ENCODE measurements at regions not wholly inside any gene's neighbourhood (a gene's known extent, or its start where the extent isn't known, plus 50 kb on each side); places are given as distances from the start of the nearest gene placed in this dataset.

DNA sequence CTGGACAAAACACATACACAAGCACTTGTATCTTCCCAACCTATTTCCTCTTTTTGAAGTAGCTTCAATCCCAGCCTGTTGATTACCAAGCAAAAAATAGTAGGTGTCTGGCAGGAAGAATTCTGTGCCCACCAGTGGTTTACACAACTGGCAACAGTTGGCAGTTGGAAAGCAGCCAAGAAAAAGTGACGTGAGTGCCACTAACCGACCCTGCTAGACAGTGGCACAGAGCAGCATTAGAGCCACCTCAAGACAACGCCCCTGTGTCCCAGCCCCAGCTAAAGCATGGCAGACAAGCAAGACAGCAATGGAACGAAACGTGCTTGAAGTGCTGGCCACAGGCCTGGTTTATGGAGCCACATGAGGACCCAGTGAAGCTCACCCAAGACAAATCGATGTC lies 379.6 kb downstream of the FBXO15 start:
- TF ChIP-seq, protein P1, sequence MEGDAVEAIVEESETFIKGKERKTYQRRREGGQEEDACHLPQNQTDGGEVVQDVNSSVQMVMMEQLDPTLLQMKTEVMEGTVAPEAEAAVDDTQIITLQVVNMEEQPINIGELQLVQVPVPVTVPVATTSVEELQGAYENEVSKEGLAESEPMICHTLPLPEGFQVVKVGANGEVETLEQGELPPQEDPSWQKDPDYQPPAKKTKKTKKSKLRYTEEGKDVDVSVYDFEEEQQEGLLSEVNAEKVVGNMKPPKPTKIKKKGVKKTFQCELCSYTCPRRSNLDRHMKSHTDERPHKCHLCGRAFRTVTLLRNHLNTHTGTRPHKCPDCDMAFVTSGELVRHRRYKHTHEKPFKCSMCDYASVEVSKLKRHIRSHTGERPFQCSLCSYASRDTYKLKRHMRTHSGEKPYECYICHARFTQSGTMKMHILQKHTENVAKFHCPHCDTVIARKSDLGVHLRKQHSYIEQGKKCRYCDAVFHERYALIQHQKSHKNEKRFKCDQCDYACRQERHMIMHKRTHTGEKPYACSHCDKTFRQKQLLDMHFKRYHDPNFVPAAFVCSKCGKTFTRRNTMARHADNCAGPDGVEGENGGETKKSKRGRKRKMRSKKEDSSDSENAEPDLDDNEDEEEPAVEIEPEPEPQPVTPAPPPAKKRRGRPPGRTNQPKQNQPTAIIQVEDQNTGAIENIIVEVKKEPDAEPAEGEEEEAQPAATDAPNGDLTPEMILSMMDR (IDR thresholded peaks at IDR 0.05): no peak
- no peak for TF ChIP-seq POLR2A (IDR thresholded peaks at IDR 0.05)
